GM12892 (cell line): ENCODE measurements at regions not wholly inside any gene's neighbourhood (a gene's known extent, or its start where the extent isn't known, plus 50 kb on each side); places are given as distances from the start of the nearest gene placed in this dataset.

ENCODE experiments used
- POLR2A ChIP-seq: IDR thresholded peaks from 2 replicates; pipeline ENCODE4 v1.6.1; 2011; ENCODE audit warnings: low read depth, low read length, control low read depth
- POLR2AphosphoS5 ChIP-seq: IDR thresholded peaks from 2 replicates; pipeline ENCODE4 v1.6.1; 2011; ENCODE audit warnings: low read depth, low read length, control low read depth
- TAF1 ChIP-seq: IDR thresholded peaks from 2 replicates; pipeline ENCODE4 v1.6.1; 2011; ENCODE audit warnings: low read depth, mild to moderate bottlenecking, control low read depth, low read length, borderline replicate concordance

DNA sequence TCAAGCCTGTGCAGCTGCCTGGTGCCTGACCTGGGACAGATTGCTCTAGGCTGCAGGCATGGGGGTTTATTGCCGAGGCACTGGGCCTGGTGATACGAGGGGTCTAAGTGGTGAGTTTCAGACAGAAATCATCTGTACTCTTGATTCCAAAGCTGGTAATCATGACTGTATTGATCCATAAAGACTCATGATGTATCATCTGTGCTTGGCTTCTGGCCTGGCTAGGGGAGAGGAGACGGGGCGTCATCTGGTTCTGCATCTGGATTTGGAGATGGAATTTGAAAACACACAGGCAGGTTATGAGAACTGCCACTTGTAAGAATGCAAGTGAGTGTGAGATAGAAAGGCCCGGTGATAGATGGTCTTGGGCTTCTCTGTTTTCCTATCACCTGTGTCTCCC is 337.4 kb upstream of the C2CD4B start:
- no peak for TF ChIP-seq POLR2A
- TF ChIP-seq POLR2AphosphoS5 = no peak
- TF ChIP-seq TAF1 = no peak
